ENCODE measurements at regions not wholly inside any gene's neighbourhood (a gene's known extent, or its start where the extent isn't known, plus 50 kb on each side); places are given as distances from the start of the nearest gene placed in this dataset.

DNA sequence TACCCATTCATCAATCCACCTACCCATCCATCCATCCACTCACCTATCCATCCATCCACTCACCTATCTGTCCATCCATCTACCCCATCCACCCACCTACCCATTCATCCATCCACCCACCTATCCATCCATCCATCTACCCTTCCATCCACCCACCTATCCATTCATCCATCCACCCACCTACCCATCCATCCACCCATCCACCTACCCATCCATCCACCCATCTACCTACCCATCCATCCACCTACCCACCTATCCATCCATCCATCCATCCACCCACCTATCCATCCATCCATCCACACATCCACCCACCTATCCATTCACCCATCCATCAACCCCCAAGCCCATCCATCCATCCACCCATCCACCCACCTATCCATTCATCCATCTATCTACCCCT, 267.1 kb downstream of the MRTFB start:
- Histone ChIP-seq H3K27ac (no peak overlapping the region), H3K9me3 (no peaks in the 10 kb centered on the region), H3K36me3 (no peaks in the 10 kb centered on the region), H3K27me3 (replicated peaks; ENCODE audit: insufficient read depth) (no peaks in the 10 kb centered on the region), H3K4me1 (replicated peaks) (no peaks in the 10 kb centered on the region), H3K4me3 (no peak overlapping the region)
- TF ChIP-seq, protein P1, sequence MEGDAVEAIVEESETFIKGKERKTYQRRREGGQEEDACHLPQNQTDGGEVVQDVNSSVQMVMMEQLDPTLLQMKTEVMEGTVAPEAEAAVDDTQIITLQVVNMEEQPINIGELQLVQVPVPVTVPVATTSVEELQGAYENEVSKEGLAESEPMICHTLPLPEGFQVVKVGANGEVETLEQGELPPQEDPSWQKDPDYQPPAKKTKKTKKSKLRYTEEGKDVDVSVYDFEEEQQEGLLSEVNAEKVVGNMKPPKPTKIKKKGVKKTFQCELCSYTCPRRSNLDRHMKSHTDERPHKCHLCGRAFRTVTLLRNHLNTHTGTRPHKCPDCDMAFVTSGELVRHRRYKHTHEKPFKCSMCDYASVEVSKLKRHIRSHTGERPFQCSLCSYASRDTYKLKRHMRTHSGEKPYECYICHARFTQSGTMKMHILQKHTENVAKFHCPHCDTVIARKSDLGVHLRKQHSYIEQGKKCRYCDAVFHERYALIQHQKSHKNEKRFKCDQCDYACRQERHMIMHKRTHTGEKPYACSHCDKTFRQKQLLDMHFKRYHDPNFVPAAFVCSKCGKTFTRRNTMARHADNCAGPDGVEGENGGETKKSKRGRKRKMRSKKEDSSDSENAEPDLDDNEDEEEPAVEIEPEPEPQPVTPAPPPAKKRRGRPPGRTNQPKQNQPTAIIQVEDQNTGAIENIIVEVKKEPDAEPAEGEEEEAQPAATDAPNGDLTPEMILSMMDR (IDR thresholded peaks at IDR 0.05): no peak
- TF ChIP-seq POLR2A (IDR thresholded peaks at IDR 0.05) (no peak), POLR2AphosphoS5 (IDR thresholded peaks at IDR 0.05) (no peak)
- no peak for DNase-seq (ENCODE audit: low spot score)
- intact Hi-C loops (cut with DNase I): no loop called here

DNA sequence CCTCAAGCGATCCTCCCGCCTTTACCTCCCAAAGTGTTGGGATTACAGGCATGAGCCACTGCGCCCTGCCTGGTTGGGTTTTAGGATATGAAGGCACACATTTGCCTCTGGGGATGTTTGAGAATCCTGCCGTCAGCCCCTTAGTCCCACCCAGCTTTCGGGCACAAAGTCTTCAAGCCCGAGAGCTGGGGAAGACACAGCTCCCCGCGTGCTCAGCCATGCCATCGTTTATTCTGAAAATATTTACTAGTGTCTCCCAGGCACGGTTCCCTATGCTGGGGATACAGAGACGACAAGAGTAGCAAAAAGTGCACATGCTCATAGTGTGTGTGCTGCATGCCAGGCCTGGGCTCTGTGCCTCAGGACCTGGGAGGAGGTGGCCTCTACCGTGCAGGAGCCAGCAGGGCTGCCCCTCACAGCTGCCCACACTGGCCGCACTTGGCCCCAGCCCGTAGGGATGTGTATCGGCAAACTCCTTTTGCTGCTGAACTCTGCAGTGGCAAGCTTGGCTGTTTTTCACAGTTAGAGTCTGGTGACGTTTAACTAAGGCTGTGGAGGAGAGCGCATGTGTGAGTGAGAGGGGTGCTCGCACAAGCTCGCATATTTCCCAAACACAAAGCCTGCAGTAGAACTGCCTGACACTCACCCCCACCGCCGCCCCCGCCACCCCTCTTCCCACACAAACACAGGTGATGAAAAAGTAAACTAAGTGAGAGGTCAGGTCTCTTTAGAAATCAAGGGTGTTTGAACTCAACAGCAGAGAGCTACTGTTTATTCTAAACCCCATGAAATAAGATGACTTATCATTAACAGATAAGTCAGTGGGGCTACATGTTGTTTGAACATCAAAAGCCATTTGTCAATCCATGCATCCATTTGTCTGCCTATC, 266.4 kb downstream of the MRTFB start:
- intact Hi-C loops (cut with DNase I): no loop called here
- DNase-seq (ENCODE audit: low spot score): peak; percentile 17
- no peaks in the 10 kb centered on the region for H3K4me1 ChIP-seq (replicated peaks)
- no peak for TF ChIP-seq POLR2A (IDR thresholded peaks at IDR 0.05)
- TF ChIP-seq, protein P1 (IDR thresholded peaks at IDR 0.05): no peak
- H3K27ac ChIP-seq: no peak overlapping the region
- H3K36me3 ChIP-seq: no peaks in the 10 kb centered on the region
- 31% methylated on average over 22 of the region's 22 CpGs for WGBS
- H3K9me3 ChIP-seq: no peaks in the 10 kb centered on the region
- no peaks in the 10 kb centered on the region for H3K27me3 ChIP-seq (replicated peaks; ENCODE audit: insufficient read depth)
- H3K4me3 ChIP-seq: no peak overlapping the region

DNA sequence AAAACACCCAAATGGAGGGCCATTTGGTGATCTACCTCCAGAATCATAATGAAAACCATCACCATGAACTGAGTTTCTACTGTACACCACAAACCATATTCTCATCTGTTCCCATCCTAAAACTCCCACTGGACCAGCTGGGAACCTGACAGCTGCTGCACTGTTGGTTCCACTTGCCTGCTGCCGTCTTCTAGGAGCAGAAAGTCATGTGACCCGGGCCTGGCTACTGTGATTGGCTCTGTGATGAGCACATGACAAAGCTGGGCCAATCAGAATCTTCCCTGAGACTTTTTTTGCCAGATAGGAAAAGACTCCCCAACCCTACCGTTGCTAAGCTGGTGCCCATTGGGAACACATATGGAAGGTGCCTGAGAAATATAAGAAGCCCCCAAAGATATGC, 264.2 kb downstream of the MRTFB start:
- WGBS: 90% methylated on average over 3 of the region's 3 CpGs
- intact Hi-C loops (cut with DNase I): no loop called here

DNA sequence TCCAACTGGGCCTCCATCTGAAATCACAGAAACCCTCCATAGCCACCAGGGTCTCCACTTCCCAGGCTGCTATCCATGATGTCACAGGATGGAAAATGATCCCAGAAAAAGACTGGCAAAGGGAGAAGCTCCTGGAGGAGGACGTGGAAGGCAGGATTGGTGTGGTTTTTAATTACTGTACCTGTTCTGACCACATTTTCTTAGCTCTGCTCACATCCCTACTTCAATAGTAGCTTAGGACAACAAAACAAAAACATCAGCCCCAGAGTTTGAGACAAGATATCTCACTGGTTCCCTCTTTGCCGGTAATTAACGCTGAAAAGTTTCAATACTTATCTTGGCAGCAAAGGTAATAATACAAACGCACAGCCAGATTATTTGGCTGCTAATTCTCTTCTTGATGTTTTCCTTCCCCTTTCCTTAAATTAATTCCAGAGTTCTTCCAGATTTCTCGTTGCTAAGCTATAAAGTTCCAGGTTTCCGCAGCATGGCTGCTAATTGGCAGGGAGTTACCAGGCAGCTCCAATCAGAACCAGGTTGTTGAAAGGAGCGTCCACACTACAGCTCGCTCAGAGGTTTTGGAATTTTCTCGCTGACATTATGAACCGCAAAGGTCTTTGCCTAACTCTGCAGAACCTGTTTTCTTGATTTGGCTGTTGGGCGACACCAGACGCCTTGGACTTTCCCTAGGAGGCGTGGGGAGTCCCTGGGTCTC, 263.4 kb downstream of the MRTFB start:
- Histone ChIP-seq H3K4me1 (replicated peaks) (no peaks in the 10 kb centered on the region), H3K36me3 (no peaks in the 10 kb centered on the region), H3K27ac (no peak overlapping the region), H3K4me3 (no peak overlapping the region), H3K27me3 (replicated peaks; ENCODE audit: insufficient read depth) (no peaks in the 10 kb centered on the region), H3K9me3 (no peaks in the 10 kb centered on the region)
- no peak for TF ChIP-seq POLR2A (IDR thresholded peaks at IDR 0.05)
- TF ChIP-seq, protein P1 (IDR thresholded peaks at IDR 0.05): no peak
- TF ChIP-seq POLR2AphosphoS5 (IDR thresholded peaks at IDR 0.05): no peak
- DNase-seq (ENCODE audit: low spot score): no peak
- WGBS: 23% methylated on average over 13 of the region's 13 CpGs
- intact Hi-C loops (cut with DNase I): no loop called here

More for the DNA sequence above, 264.2 kb downstream of the MRTFB start:
- no peak for DNase-seq (ENCODE audit: low spot score)
- no peaks in the 10 kb centered on the region for H3K9me3 ChIP-seq
- no peaks in the 10 kb centered on the region for H3K36me3 ChIP-seq
- no peak overlapping the region for H3K27ac ChIP-seq
- H3K27me3 ChIP-seq (replicated peaks; ENCODE audit: insufficient read depth): no peaks in the 10 kb centered on the region
- TF ChIP-seq POLR2A (IDR thresholded peaks at IDR 0.05) (no peak), POLR2AphosphoS5 (IDR thresholded peaks at IDR 0.05) (no peak)
- TF ChIP-seq, protein P1 (IDR thresholded peaks at IDR 0.05): no peak
- H3K4me3 ChIP-seq: no peak overlapping the region
- H3K4me1 ChIP-seq (replicated peaks): no peaks in the 10 kb centered on the region

Measured in prostate gland (tissue), 2 donors.